DOHH2 (cell line): ENCODE measurements at regions not wholly inside any gene's neighbourhood (a gene's known extent, or its start where the extent isn't known, plus 50 kb on each side); places are given as distances from the start of the nearest gene placed in this dataset.
A peak's percentile ranks its signal among the peaks of the same experiment; 100 is the strongest.

ENCODE experiments used
- H3F3A ChIP-seq: fragments of 200-600 bp; sonication (generic), shearing (Covaris generic); 2 replicates; pipeline ENCODE4 v1.6.0; 2016; ENCODE audit warnings: antibody characterized with exemption, mild to moderate bottlenecking; ENCODE audit not compliant: control insufficient read depth, insufficient read depth
- H3K27ac ChIP-seq: fragments of 200-600 bp; sonication (generic); 2 replicates; pipeline ENCODE4 v1.5.1; 2014; ENCODE audit warnings: low read depth, mild to moderate bottlenecking, low read length, moderate library complexity
- H3K27me3 ChIP-seq: fragments of 200-600 bp; sonication (generic); 2 replicates; pipeline ENCODE4 v1.6.1; 2014; ENCODE audit warnings: mild to moderate bottlenecking, low read length, mixed read lengths; ENCODE audit not compliant: control insufficient read depth
- H3K36me3 ChIP-seq: fragments of 200-600 bp; sonication (generic); 2 replicates; pipeline ENCODE4 v1.6.1; 2014; ENCODE audit warnings: mild to moderate bottlenecking, low read length, moderate library complexity, mixed read lengths; ENCODE audit not compliant: control insufficient read depth
- H3K4me1 ChIP-seq: fragments of 200-600 bp; sonication (generic); 2 replicates; pipeline ENCODE4 v1.6.1; 2014; ENCODE audit warnings: mild to moderate bottlenecking, low read length, mixed read lengths; ENCODE audit not compliant: control insufficient read depth
- H3K4me2 ChIP-seq: fragments of 200-600 bp; sonication (generic); 2 replicates; pipeline ENCODE4 v1.6.0; 2014; ENCODE audit warnings: mild to moderate bottlenecking, low read length, moderate library complexity
- H3K4me3 ChIP-seq: fragments of 200-600 bp; sonication (generic); 2 replicates; pipeline ENCODE4 v1.5.1; 2014; ENCODE audit warnings: mild to moderate bottlenecking, low read length, mixed read lengths
- H3K79me2 ChIP-seq: fragments of 200-600 bp; sonication (generic); 2 replicates; pipeline ENCODE4 v1.6.1; 2014; ENCODE audit warnings: mild to moderate bottlenecking, low read length, mixed read lengths; ENCODE audit not compliant: control insufficient read depth
- H3K9me2 ChIP-seq: fragments of 200-600 bp; sonication (generic); replicated peaks from 2 replicates; pipeline ENCODE4 v1.6.1; 2014; ENCODE audit warnings: mild to moderate bottlenecking, low read length, mixed read lengths; ENCODE audit not compliant: control insufficient read depth
- H3K9me3 ChIP-seq: fragments of 200-600 bp; sonication (generic); 2 replicates; pipeline ENCODE4 v1.6.1; 2014; ENCODE audit warnings: antibody characterized with exemption, low read length, mixed read lengths; ENCODE audit not compliant: control insufficient read depth, insufficient read depth
- H4K20me1 ChIP-seq: fragments of 200-600 bp; sonication (generic); 2 replicates; pipeline ENCODE4 v1.6.0; 2014; ENCODE audit warnings: low read depth, mild to moderate bottlenecking, antibody characterized with exemption, low read length, moderate library complexity; ENCODE audit not compliant: control insufficient read depth, insufficient read depth
- EZH2phosphoT487 ChIP-seq: fragments of 200-600 bp; sonication (generic); IDR thresholded peaks from 2 replicates; pipeline ENCODE4 v1.6.1; 2017; ENCODE audit warnings: borderline replicate concordance, mild to moderate bottlenecking, antibody characterized with exemption, low read length, moderate library complexity, mixed read lengths
- TF ChIP-seq, protein P1 (sequence below): fragments of 200-600 bp; sonication (generic); IDR thresholded peaks from one replicate; pipeline ENCODE4 v1.5.1; 2014; ENCODE audit warnings: antibody characterized with exemption, mild to moderate bottlenecking, low read depth, low read length; ENCODE audit not compliant: poor library complexity, severe bottlenecking

DNA sequence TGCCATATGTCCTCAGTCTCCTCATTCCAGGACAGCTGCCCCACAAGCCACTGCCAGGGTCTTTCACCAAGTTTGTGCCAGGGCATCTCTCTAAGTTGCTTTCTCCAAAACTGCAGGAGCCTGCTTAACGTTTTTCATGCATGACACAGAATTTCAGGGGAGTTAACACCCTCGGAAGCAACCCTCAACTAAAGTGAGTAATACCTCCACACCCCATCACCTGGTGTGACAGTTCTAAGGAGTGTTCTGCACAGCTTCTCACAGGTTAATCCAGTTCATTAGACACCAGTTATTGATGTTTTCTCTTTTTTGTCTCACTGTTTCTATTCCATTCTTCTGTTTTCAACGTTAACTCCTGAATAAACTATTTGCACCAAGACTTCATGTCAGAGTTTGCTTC is 115.0 kb downstream of the BACH1 start:
- Histone ChIP-seq H3K4me2 (no peak overlapping the region), H3K4me1 (peaks cover 5% of the 10 kb centered on the region), H3K27me3 (no peaks in the 10 kb centered on the region), H3K27ac (no peak overlapping the region), H3K36me3 (no peaks in the 10 kb centered on the region), H3K9me3 (no peaks in the 10 kb centered on the region), H3K79me2 (no peaks in the 10 kb centered on the region), H3K9me2 (no peaks in the 10 kb centered on the region), H3F3A (0 out of 2 replicates have a peak, but pooled peaks cover 2% of the 10 kb centered on the region), H4K20me1 (no peaks in the 10 kb centered on the region), H3K4me3 (no peak overlapping the region)
- TF ChIP-seq, protein P1, sequence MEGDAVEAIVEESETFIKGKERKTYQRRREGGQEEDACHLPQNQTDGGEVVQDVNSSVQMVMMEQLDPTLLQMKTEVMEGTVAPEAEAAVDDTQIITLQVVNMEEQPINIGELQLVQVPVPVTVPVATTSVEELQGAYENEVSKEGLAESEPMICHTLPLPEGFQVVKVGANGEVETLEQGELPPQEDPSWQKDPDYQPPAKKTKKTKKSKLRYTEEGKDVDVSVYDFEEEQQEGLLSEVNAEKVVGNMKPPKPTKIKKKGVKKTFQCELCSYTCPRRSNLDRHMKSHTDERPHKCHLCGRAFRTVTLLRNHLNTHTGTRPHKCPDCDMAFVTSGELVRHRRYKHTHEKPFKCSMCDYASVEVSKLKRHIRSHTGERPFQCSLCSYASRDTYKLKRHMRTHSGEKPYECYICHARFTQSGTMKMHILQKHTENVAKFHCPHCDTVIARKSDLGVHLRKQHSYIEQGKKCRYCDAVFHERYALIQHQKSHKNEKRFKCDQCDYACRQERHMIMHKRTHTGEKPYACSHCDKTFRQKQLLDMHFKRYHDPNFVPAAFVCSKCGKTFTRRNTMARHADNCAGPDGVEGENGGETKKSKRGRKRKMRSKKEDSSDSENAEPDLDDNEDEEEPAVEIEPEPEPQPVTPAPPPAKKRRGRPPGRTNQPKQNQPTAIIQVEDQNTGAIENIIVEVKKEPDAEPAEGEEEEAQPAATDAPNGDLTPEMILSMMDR: no peak
- TF ChIP-seq EZH2phosphoT487: no peak

DNA sequence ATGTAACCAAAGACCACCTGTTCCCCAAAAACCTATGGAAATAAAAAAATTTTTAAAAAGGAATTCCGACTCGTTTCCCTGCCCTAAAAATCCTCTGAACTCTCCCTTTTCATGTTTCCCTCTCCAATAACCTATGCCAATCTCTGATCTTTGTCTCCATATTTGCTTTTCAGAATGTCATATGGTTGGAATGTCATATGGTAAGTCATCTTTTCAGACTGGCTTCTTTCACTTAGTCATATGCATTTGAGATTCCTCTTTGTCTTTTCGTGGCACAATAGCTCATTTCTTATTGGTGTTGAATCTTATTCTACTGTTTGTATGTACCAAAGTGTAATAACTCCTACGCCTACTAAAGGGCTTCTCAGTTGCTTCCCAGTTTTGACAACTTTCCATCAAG is 117.5 kb downstream of the BACH1 start:
- TF ChIP-seq, protein P1: no peak
- TF ChIP-seq EZH2phosphoT487: no peak
- H3F3A ChIP-seq: 0 out of 2 replicates have a peak, but pooled peaks cover 3% of the 10 kb centered on the region

DNA sequence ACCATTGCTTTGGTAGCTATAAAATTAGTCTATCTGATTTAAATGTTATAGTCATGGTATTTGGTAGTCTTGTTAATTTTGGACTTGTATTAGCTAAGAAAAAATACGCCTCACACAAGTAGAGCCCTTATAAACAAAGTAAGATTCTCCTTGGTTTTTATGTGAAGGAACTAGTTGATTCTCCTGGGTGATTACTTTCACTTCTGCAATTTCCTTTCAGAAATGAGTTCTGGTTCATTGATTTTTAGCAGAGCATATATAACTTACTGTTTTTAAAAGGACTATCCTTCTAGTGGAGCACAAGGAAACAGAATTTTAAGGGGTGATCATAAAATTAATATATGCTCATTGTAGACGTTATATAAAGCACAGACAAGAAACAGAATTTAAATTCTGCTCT is 120.1 kb downstream of the BACH1 start:
- no peaks in the 10 kb centered on the region for H3K9me3 ChIP-seq
- H3K4me1 ChIP-seq: peaks cover 16% of the 10 kb centered on the region
- H3K79me2 ChIP-seq: no peaks in the 10 kb centered on the region
- TF ChIP-seq, protein P1: no peak
- TF ChIP-seq EZH2phosphoT487: no peak
- H3K4me2 ChIP-seq: peak overlapping the region; percentile 29
- H3K27ac ChIP-seq: no peak overlapping the region
- H3K4me3 ChIP-seq: no peak overlapping the region
- H3K36me3 ChIP-seq: no peaks in the 10 kb centered on the region
- no peaks in the 10 kb centered on the region for H3K27me3 ChIP-seq
- 0 out of 2 replicates have a peak, but pooled peaks cover 3% of the 10 kb centered on the region for H3F3A ChIP-seq
- H3K9me2 ChIP-seq: no peaks in the 10 kb centered on the region
- H4K20me1 ChIP-seq: no peaks in the 10 kb centered on the region

More for the DNA sequence above, 117.5 kb downstream of the BACH1 start:
- no peaks in the 10 kb centered on the region for H3K27me3 ChIP-seq
- H3K79me2 ChIP-seq: no peaks in the 10 kb centered on the region
- H3K9me3 ChIP-seq: no peaks in the 10 kb centered on the region
- H3K4me1 ChIP-seq: peaks cover 16% of the 10 kb centered on the region
- no peak overlapping the region for H3K4me2 ChIP-seq
- H3K27ac ChIP-seq: no peak overlapping the region
- H4K20me1 ChIP-seq: no peaks in the 10 kb centered on the region
- H3K9me2 ChIP-seq: no peaks in the 10 kb centered on the region
- no peaks in the 10 kb centered on the region for H3K36me3 ChIP-seq
- H3K4me3 ChIP-seq: no peak overlapping the region
